GM12891 (cell line): ENCODE measurements at regions not wholly inside any gene's neighbourhood (a gene's known extent, or its start where the extent isn't known, plus 50 kb on each side); places are given as distances from the start of the nearest gene placed in this dataset.

Source experiments
- POLR2A ChIP-seq: IDR thresholded peaks from 2 replicates; pipeline ENCODE4 v1.6.1; 2011; ENCODE audit warnings: low read depth, low read length, control low read depth
- POLR2AphosphoS5 ChIP-seq: IDR thresholded peaks from 2 replicates; pipeline ENCODE4 v1.6.1; 2011; ENCODE audit warnings: low read depth, low read length, control low read depth

DNA sequence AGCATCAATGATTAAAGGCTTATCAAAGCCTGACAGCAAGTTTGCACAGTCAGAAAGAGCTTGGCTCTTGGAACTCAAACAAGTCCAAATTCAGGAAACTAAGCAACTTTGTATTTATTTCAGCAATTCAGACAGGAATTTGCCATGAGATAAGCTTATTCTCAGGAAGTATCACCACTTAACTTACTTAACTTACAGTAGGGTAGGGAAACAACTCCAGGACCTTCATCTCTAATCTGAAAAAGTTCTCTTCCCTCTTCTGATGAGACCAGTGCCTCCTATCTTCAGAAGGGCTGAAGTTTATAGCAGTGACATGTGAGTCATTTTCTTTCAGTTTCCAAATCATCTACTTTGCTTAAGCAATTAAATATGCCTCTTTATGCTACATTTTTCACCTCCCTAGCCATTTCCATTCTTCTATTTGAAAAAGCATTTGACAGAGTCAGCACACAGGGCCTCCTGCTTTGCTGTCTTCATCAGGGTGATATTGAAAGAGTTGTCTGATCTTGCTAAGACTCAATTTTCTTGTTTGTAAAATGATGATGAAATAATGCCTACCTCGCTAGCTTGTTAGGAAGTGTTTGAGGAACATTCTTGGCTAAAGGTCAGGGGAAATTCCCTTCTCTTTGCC lies 389.5 kb downstream of the RND3 start:
- TF ChIP-seq POLR2AphosphoS5: no peak
- TF ChIP-seq POLR2A: no peak
